Right atrium auricular region (tissue), 2 donors: ENCODE measurements at regions not wholly inside any gene's neighbourhood (a gene's known extent, or its start where the extent isn't known, plus 50 kb on each side); places are given as distances from the start of the nearest gene placed in this dataset.

Experiments
- DNase-seq: peaks from one replicate; pipeline ENCODE4 v3.0.0-alpha.2; 2019; ENCODE audit warnings: low spot score
- H3K27ac ChIP-seq, 2 donors: fragments of 200-600 bp; sonication (generic); 1 replicate in 1 of 2; 2 replicates in 1 of 2; pipeline ENCODE4 v1.5.1; 2016 to 2019
- H3K27me3 ChIP-seq, 2 donors: fragments of 200-600 bp; sonication (generic); one replicate each; pipeline versions ENCODE4 v1.5.1 to v1.6.0; 2017 to 2019
- H3K36me3 ChIP-seq: fragments of 200-600 bp; sonication (generic); one replicate; pipeline ENCODE4 v1.5.1; 2016
- H3K4me1 ChIP-seq, 2 donors: fragments of 200-600 bp; sonication (generic); one replicate each; pipeline versions ENCODE4 v1.5.1 to v1.6.0; 2017 to 2019
- H3K4me3 ChIP-seq, 2 donors: fragments of 200-600 bp; sonication (generic); 1 replicate in 1 of 2; 2 replicates in 1 of 2; pipeline ENCODE4 v1.5.1; 2017 to 2019; ENCODE audit warnings: mild to moderate bottlenecking in 1 of 2, moderate library complexity in 1 of 2
- H3K9me3 ChIP-seq, 2 donors: fragments of 200-600 bp; sonication (generic); one replicate each; pipeline ENCODE4 v1.5.1; 2019
- TF ChIP-seq, protein P1 (sequence below), 2 donors: fragments of 200-600 bp; sonication (generic); IDR thresholded peaks; one replicate each; pipeline ENCODE4 v1.5.1; 2019; ENCODE audit warnings: antibody characterized with exemption in 2 of 2

DNA sequence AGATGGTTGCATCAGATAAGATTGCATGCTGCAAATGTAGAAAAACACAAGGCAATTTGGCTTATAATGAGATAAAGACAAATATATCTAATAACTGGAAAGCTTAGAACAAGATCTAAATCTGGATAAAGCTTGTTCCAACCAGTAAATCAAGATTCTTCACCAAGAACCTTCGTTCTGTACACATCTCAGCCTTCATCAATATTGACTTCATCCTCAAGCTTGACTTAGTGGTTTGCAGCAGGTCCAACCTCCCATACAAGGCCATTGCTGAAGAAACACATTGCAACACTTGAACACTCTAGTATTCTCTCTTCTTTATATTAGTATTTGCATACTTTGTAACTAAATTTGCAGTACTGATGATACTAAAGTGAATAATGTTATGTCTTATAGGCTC, 407.6 kb downstream of the TLL1 start:
- Histone ChIP-seq H3K4me1 (no peaks in the 10 kb centered on the region), H3K4me3 (no peak overlapping the region), H3K36me3 (no peaks in the 10 kb centered on the region), H3K9me3 (no peaks in the 10 kb centered on the region), H3K27ac (no peak overlapping the region), H3K27me3 (no peaks in the 10 kb centered on the region)
- TF ChIP-seq, protein P1, sequence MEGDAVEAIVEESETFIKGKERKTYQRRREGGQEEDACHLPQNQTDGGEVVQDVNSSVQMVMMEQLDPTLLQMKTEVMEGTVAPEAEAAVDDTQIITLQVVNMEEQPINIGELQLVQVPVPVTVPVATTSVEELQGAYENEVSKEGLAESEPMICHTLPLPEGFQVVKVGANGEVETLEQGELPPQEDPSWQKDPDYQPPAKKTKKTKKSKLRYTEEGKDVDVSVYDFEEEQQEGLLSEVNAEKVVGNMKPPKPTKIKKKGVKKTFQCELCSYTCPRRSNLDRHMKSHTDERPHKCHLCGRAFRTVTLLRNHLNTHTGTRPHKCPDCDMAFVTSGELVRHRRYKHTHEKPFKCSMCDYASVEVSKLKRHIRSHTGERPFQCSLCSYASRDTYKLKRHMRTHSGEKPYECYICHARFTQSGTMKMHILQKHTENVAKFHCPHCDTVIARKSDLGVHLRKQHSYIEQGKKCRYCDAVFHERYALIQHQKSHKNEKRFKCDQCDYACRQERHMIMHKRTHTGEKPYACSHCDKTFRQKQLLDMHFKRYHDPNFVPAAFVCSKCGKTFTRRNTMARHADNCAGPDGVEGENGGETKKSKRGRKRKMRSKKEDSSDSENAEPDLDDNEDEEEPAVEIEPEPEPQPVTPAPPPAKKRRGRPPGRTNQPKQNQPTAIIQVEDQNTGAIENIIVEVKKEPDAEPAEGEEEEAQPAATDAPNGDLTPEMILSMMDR (IDR thresholded peaks at IDR 0.05): no peak
- no peak for DNase-seq

DNA sequence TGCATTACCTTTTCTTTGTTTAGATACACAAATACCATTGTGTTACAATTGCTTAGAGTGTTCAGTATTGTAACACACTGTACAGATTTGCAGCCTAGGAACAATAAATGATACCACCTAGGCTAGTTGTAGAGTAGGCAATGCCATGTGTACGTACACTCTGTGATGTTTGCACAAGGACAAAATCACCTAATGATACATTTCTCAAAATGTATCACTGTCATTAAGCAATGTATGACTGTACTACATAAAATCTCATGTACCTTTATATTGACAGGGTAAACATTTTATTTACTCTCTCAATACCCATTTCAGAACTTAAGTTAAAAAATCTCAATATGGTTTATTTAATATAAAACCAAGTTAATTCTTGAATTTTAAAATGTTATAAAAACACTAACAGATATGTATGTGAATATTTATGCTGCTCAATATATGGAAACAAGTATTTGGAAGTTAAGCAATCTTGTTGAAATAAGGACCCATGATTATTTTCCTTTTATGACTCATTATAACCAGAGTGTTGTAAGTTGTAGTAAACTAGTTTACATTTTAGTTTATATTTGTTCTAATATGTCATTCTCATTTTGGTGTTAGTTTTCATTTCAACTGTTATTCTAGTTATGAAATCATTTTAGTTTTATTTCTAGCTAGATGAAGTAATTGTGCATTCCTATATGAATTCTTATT, 409.2 kb downstream of the TLL1 start:
- Histone ChIP-seq H3K9me3 (no peaks in the 10 kb centered on the region), H3K27ac (no peak overlapping the region), H3K4me3 (no peak overlapping the region), H3K4me1 (no peaks in the 10 kb centered on the region), H3K27me3 (no peaks in the 10 kb centered on the region), H3K36me3 (no peaks in the 10 kb centered on the region)
- no peak for DNase-seq
- TF ChIP-seq, protein P1 (IDR thresholded peaks at IDR 0.05): no peak

DNA sequence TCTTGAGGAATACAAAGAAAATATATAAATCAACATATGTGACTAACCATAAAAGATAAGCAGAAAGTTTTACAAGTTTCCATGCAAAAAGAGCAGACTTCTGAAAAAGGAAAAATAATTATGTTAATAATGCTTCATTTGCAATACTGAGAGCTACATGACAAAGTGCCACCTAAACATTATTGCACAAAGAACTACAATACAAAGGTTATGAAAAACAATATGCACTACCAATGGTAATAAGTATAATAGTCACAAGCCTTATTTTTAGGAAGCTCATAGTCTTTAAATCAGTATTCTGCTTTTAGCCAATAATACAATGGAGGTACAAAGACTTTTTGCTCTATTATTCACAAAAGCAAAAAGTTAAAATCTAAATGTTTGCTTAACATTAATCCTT, 411.2 kb downstream of the TLL1 start:
- H3K4me3 ChIP-seq: no peak overlapping the region
- H3K27me3 ChIP-seq: no peaks in the 10 kb centered on the region
- no peak overlapping the region for H3K27ac ChIP-seq
- no peaks in the 10 kb centered on the region for H3K9me3 ChIP-seq
- H3K36me3 ChIP-seq: no peaks in the 10 kb centered on the region
- H3K4me1 ChIP-seq: no peaks in the 10 kb centered on the region
- TF ChIP-seq, protein P1 (IDR thresholded peaks at IDR 0.05): no peak
- no peak for DNase-seq

DNA sequence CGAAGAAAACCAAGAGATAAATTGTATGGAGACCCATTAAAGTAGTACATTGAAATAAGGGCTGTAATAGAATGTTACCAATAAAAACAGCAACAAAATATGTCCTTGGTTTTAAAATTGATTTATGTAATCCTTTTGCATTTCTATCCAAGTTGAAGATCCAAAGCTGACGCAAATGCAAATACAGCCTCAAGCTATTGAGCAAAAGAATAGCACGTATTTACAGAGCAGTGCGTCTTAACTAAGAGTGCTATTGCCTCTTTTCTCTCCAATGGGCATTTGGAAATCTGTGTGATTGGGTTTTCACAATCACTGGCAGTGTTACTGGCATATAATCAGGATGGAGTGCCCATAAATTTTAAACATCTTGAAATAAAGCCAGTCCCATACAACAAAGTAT, 417.4 kb downstream of the TLL1 start:
- H3K27ac ChIP-seq: no peak overlapping the region
- no peaks in the 10 kb centered on the region for H3K4me1 ChIP-seq
- DNase-seq: no peak
- H3K4me3 ChIP-seq: no peak overlapping the region
- H3K9me3 ChIP-seq: no peaks in the 10 kb centered on the region
- TF ChIP-seq, protein P1 (IDR thresholded peaks at IDR 0.05): no peak
- H3K27me3 ChIP-seq: no peaks in the 10 kb centered on the region
- H3K36me3 ChIP-seq: no peaks in the 10 kb centered on the region

DNA sequence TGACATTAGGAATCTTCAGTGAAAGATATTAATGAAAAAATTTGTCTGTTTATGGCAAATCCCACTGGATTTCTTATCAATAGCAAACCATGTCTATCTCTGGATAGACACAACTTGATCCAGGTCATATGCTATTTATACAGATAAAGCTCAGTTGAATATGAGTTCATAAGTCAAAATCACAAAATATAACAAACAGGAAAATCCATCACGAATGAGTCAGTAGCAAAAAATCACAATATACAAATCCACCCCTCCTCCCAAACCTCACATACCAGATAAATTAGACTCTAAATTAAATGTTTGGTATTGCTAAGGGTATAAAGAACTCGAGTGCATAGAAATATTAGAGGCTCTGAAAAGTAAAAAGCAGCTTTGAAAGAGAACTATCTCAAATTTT, 420.5 kb downstream of the TLL1 start:
- Histone ChIP-seq H3K36me3 (no peaks in the 10 kb centered on the region), H3K4me1 (no peaks in the 10 kb centered on the region), H3K27ac (no peak overlapping the region), H3K27me3 (no peaks in the 10 kb centered on the region), H3K9me3 (no peaks in the 10 kb centered on the region), H3K4me3 (no peak overlapping the region)
- TF ChIP-seq, protein P1 (IDR thresholded peaks at IDR 0.05): no peak
- no peak for DNase-seq

DNA sequence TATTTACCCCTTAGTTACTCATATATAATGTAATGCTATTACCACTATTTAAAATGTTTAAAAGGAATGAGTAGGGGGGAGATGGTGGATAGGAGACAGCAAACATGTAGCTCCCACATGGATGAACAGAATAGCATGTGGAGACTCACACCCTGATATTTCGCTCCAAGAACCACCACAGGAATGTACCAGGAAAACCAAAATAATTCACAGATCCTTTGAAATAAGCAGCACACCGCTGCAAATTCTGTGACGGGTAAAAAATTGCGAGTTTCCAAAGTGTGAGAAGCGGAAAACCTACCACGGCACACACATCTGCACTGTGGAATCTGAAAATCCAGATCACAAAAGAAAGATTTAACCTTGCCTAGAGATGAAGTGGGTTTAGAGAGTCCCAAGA, 428.2 kb downstream of the TLL1 start:
- Histone ChIP-seq H3K36me3 (no peaks in the 10 kb centered on the region), H3K27me3 (no peaks in the 10 kb centered on the region), H3K4me3 (no peak overlapping the region), H3K9me3 (no peaks in the 10 kb centered on the region), H3K4me1 (no peaks in the 10 kb centered on the region), H3K27ac (no peak overlapping the region)
- DNase-seq: no peak
- TF ChIP-seq, protein P1 (IDR thresholded peaks at IDR 0.05): no peak
